GM21447 (cell line): ENCODE measurements at regions not wholly inside any gene's neighbourhood (a gene's known extent, or its start where the extent isn't known, plus 50 kb on each side); places are given as distances from the start of the nearest gene placed in this dataset.
"Not testable (repeated sequence)": the region's sequence is repeated elsewhere in the genome, so short reads cannot be mapped to it uniquely, and the experiment has no call there.

Experiments used
- ATAC-seq: cut with Tn5 transposase; IDR thresholded peaks from one replicate; pipeline ENCODE4 v1.9.1; 2021; ENCODE audit not compliant: unreplicated experiment

GRCh38 chr4:77438549-77438948 lies 167.1 kb upstream of the CXCL13 start:
- ATAC-seq = no peak

- no peak for ATAC-seq
Observed at GRCh38 chr4:77443941-77444340, 161.7 kb upstream of the CXCL13 start.

GRCh38 chr4:77445823-77446222 lies 159.8 kb upstream of the CXCL13 start:
- ATAC-seq = no peak

GRCh38 chr4:77446601-77447000 lies 159.0 kb upstream of the CXCL13 start:
- no peak for ATAC-seq

- no peak for ATAC-seq
Observed at GRCh38 chr4:77449171-77449570, 156.4 kb upstream of the CXCL13 start.

GRCh38 chr4:77450006-77450405 lies 155.6 kb upstream of the CXCL13 start:
- no peak for ATAC-seq

GRCh38 chr4:77451530-77451929 lies 154.1 kb upstream of the CXCL13 start:
- ATAC-seq = no peak

GRCh38 chr4:77452117-77452516 lies 153.5 kb upstream of the CXCL13 start:
- ATAC-seq = not testable (repeated sequence)

- no peak for ATAC-seq
Observed at GRCh38 chr4:77453911-77454310, 151.7 kb upstream of the CXCL13 start.

- no peak for ATAC-seq
Observed at GRCh38 chr4:77454858-77455257, 150.8 kb upstream of the CXCL13 start.

GRCh38 chr4:77464100-77464499 lies 141.5 kb upstream of the CXCL13 start:
- not testable (repeated sequence) for ATAC-seq

- ATAC-seq = no peak
Observed at GRCh38 chr4:77465271-77465670, 140.3 kb upstream of the CXCL13 start.

GRCh38 chr4:77466430-77466829 lies 139.2 kb upstream of the CXCL13 start:
- no peak for ATAC-seq

GRCh38 chr4:77471821-77472495 lies 133.7 kb upstream of the CXCL13 start:
- no peak for ATAC-seq

GRCh38 chr4:77473509-77473908 lies 132.1 kb upstream of the CXCL13 start:
- no peak for ATAC-seq

- ATAC-seq = no peak
Observed at GRCh38 chr4:77481856-77482255, 123.8 kb upstream of the CXCL13 start.

- ATAC-seq = no peak
Observed at GRCh38 chr4:77488882-77489281, 116.7 kb upstream of the CXCL13 start.

- no peak for ATAC-seq
Observed at GRCh38 chr4:77493120-77493752, 112.4 kb upstream of the CXCL13 start.

GRCh38 chr4:77493829-77494551 lies 111.6 kb upstream of the CXCL13 start:
- ATAC-seq = no peak

- ATAC-seq = no peak
Observed at GRCh38 chr4:77496457-77496856, 109.2 kb upstream of the CXCL13 start.

- ATAC-seq = no peak
Observed at GRCh38 chr4:77500801-77501200, 104.8 kb upstream of the CXCL13 start.

GRCh38 chr4:77501240-77501639 lies 104.4 kb upstream of the CXCL13 start:
- ATAC-seq = no peak
